ENCODE measurements at regions not wholly inside any gene's neighbourhood (a gene's known extent, or its start where the extent isn't known, plus 50 kb on each side); places are given as distances from the start of the nearest gene placed in this dataset.

DNA sequence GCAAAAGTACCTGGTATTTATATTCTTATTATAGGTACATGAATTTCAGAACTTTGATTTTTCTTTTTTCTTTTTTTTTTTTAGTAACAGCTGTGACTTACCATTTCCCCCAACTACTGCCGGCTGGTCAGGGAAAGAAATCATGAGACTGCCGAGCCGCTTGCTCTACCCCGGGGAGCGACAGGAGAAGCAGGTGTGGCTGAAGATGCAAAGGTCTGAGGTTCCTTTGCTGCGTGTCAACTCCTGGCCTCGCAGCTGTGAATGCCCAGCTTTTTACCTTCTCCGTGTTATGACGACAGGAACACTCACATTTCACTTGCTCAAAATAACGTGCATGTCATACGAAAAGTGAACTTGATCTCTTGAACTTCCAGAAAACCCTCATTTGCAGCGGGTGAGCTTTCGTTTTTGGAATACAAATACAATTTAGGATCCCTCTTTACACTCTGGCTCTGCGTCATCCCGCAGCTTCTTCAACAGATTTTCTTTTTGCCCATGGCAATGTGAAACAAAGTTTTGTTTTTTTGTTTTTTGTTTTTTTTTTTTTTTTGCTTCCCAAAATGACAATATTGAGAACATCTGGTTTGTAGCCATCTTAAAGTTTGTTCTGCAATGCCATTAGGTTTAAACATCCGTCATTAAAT lies 117.9 kb downstream of the EFNB2 start:
- TF ChIP-seq, protein P1, sequence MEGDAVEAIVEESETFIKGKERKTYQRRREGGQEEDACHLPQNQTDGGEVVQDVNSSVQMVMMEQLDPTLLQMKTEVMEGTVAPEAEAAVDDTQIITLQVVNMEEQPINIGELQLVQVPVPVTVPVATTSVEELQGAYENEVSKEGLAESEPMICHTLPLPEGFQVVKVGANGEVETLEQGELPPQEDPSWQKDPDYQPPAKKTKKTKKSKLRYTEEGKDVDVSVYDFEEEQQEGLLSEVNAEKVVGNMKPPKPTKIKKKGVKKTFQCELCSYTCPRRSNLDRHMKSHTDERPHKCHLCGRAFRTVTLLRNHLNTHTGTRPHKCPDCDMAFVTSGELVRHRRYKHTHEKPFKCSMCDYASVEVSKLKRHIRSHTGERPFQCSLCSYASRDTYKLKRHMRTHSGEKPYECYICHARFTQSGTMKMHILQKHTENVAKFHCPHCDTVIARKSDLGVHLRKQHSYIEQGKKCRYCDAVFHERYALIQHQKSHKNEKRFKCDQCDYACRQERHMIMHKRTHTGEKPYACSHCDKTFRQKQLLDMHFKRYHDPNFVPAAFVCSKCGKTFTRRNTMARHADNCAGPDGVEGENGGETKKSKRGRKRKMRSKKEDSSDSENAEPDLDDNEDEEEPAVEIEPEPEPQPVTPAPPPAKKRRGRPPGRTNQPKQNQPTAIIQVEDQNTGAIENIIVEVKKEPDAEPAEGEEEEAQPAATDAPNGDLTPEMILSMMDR (IDR thresholded peaks at IDR 0.05), result no peak
- no peak for TF ChIP-seq POLR2A (IDR thresholded peaks at IDR 0.05)

Data from thyroid gland (tissue), 4 donors.